HL-60 (cell line): ENCODE measurements at regions not wholly inside any gene's neighbourhood (a gene's known extent, or its start where the extent isn't known, plus 50 kb on each side); places are given as distances from the start of the nearest gene placed in this dataset.

Experiments
- DNase-seq, 2 experiments: peaks; one replicate each; pipeline ENCODE4 v3.0.0-alpha.2; 2010 to 2020; ENCODE audit warnings: low read depth in 1 of 2, low spot score in 1 of 2
- H3K27ac ChIP-seq: fragments of 250-450 bp; sonication (Bioruptor Pico); replicated peaks from 2 replicates; pipeline ENCODE4 v1.5.1; 2020; ENCODE audit warnings: mild to moderate bottlenecking, moderate library complexity
- H3K27me3 ChIP-seq: fragments of 250-450 bp; sonication (Bioruptor Pico); 2 replicates; pipeline ENCODE4 v1.5.1; 2021; ENCODE audit warnings: mild to moderate bottlenecking, moderate library complexity; ENCODE audit not compliant: insufficient read depth, poor library complexity, severe bottlenecking
- H3K4me3 ChIP-seq: replicated peaks from 2 replicates; pipeline ENCODE4 v1.5.1; 2011; ENCODE audit warnings: mild to moderate bottlenecking, control low read depth, low read length; ENCODE audit not compliant: insufficient read depth
- GABPA ChIP-seq: IDR thresholded peaks from 2 replicates; pipeline ENCODE4 v1.6.1; 2012; ENCODE audit warnings: low read depth
- POLR2AphosphoS5 ChIP-seq: IDR thresholded peaks from 2 replicates; pipeline ENCODE4 v1.6.1; 2012; ENCODE audit warnings: low read depth
- REST ChIP-seq: IDR thresholded peaks from 2 replicates; pipeline ENCODE4 v1.6.1; 2012; ENCODE audit warnings: low read depth; ENCODE audit not compliant: insufficient replicate concordance
- SPI1 ChIP-seq: IDR thresholded peaks from 2 replicates; pipeline ENCODE4 v1.6.1; 2012; ENCODE audit warnings: low read depth, mild to moderate bottlenecking, borderline replicate concordance
- TF ChIP-seq, protein P1 (sequence below): IDR thresholded peaks from one replicate; pipeline ENCODE4 v1.5.1; 2011; ENCODE audit warnings: low read length, control low read depth, inconsistent platforms; ENCODE audit not compliant: insufficient read depth

- Histone ChIP-seq H3K27me3 (no peaks in the 10 kb centered on the region), H3K4me3 (no peak overlapping the region), H3K27ac (no peak overlapping the region)
- no peak for DNase-seq
- no peak for TF ChIP-seq REST
- no peak for TF ChIP-seq SPI1
- TF ChIP-seq, protein P1, sequence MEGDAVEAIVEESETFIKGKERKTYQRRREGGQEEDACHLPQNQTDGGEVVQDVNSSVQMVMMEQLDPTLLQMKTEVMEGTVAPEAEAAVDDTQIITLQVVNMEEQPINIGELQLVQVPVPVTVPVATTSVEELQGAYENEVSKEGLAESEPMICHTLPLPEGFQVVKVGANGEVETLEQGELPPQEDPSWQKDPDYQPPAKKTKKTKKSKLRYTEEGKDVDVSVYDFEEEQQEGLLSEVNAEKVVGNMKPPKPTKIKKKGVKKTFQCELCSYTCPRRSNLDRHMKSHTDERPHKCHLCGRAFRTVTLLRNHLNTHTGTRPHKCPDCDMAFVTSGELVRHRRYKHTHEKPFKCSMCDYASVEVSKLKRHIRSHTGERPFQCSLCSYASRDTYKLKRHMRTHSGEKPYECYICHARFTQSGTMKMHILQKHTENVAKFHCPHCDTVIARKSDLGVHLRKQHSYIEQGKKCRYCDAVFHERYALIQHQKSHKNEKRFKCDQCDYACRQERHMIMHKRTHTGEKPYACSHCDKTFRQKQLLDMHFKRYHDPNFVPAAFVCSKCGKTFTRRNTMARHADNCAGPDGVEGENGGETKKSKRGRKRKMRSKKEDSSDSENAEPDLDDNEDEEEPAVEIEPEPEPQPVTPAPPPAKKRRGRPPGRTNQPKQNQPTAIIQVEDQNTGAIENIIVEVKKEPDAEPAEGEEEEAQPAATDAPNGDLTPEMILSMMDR, result no peak
- TF ChIP-seq POLR2AphosphoS5, result no peak
Observed at GRCh38 chr6:16968101-16968500, 133.7 kb upstream of the STMND1 start.

- no peak for DNase-seq
- H3K27me3 ChIP-seq, result no peaks in the 10 kb centered on the region
- TF ChIP-seq POLR2AphosphoS5 (no peak), SPI1 (no peak), REST (no peak), GABPA (no peak)
- TF ChIP-seq, protein P1, result no peak
- H3K4me3 ChIP-seq, result no peak overlapping the region
- H3K27ac ChIP-seq, result no peak overlapping the region
Observed at GRCh38 chr6:16967470-16967817, 134.4 kb upstream of the STMND1 start.

DNA sequence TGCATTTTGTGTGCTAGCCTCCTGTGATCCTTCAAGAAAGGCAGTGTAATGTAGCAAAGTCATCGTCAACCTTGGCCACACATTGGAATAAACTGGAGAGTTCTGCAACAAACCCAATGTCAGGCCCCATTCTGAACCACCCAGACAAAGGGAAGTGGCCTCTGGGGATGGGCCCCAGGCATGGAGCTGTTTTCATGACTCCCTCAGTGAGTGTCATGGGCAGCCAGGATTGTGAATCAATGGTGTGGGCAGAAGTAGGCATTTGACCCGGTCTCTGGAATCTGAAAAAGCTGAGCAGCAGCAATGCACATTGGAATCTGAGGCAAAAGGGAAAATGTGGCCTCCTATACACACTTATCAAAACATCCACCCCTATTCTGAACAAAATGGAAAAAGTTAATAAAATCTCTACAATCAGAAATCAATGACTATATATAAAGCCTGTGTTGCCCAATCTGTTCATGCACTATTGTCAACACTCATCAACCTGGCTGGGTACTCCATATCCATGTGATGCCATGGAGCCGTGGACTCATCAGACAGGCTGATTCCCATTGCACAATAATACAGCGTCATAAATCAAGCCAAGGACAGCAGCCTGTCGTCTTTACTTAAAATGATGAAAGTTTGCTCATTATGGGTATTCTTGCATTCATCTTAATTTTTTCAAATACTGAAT lies 134.9 kb upstream of the STMND1 start:
- TF ChIP-seq POLR2AphosphoS5 (no peak), REST (no peak), SPI1 (no peak), GABPA (no peak)
- TF ChIP-seq, protein P1, result no peak
- H3K27me3 ChIP-seq, result peaks cover 2% of the 10 kb centered on the region
- DNase-seq, result no peak
- no peak overlapping the region for H3K4me3 ChIP-seq
- no peak overlapping the region for H3K27ac ChIP-seq
